IPS-NIHi7 (cell line): ENCODE measurements at regions not wholly inside any gene's neighbourhood (a gene's known extent, or its start where the extent isn't known, plus 50 kb on each side); places are given as distances from the start of the nearest gene placed in this dataset.

Experiments
- DNase-seq: peaks from one replicate; pipeline ENCODE4 v3.0.0; 2012; ENCODE audit warnings: mixed read lengths; ENCODE audit errors: extremely low spot score

DNA sequence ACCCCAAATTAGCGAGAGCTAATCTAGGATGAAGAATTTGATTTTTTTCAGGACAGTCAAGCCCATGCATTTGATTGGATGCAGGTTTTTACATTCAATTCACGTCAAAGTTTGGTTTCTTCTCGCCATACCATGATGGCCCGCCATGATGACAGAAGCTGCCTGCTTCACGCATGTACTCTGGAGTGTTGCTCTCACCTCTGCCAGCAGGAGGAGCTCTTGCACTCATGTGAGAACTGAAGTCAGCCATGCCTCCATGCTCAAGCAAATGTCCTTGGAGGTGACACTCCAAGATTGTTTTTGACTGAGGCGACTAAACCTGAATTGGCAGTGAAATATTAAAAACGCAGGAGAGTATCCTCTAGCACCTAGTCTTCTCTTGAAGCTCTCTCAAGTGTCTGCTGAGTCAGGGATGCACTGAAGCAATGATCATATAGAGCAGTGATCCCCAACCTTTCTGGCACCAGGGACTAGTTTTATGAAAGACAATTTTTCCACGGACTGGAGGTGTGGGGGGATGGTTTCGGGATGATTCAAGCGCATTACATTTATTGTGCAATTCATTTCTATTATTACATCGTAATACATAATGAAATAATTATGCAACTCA is 120.9 kb downstream of the SAMMSON start:
- peak; percentile 77 for DNase-seq

DNA sequence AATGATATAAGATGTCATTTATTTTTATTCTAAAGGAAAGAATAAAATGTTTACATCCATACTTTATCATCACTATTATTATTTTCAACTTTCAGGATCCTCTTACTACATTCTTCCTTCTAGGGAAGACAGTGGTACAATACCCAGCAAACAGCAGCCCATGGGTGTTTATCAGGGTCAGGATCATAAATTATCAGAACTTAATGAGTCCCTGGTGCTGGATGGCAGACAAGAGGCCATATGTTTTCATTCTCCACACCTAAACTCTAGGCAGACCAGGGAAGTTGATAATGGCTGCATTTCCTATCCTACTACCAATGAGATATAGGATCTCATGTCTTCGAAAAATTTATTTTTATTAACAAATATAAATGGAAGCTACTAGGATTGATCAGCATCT is 127.7 kb downstream of the SAMMSON start:
- DNase-seq: no peak

DNA sequence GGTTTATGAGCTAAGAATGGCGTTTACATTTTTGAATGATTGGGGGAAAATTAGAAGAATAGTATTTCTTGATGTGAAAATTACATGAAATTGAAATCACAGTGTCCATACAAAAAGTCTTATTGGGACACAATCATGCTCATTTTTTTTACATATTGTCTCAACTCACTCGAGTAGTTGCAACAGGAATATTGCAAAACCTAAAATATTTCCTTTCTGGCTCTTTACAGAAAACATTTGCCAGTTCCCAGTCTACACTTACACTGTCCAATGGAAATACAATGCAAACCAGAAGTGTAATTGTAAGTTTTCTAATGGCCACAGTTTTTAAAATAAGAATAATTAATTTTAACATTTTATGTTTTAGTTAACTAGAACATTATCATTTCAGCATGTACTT is 137.8 kb downstream of the SAMMSON start:
- DNase-seq: no peak

DNA sequence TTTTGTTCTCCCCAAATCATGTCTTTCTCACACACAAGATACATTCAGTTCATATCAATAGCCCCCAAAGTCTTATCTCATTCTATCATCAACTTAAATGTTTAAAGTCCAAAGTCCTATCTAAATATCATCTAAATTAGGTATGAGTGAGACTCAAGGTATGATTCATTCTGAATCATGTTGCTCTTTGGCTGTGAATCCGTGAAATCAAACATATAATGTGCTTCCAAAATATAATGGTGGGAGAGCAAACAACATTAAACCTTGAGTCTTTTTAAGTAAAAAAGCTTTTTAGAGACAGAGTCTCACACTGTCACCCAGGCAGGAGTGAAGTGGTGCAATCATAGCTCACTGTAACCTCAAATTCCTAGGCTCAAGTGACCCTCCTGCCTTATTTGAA is 139.1 kb downstream of the SAMMSON start:
- DNase-seq: no peak
